Lower leg skin (tissue), 4 donors: ENCODE measurements at regions not wholly inside any gene's neighbourhood (a gene's known extent, or its start where the extent isn't known, plus 50 kb on each side); places are given as distances from the start of the nearest gene placed in this dataset.

Experiments
- DNase-seq, 2 donors: peaks; one replicate each; pipeline ENCODE4 v3.0.0-alpha.2; 2019; ENCODE audit warnings: low spot score in 2 of 2
- H3K4me3 ChIP-seq: fragments of 200-600 bp; sonication (generic); 2 replicates; pipeline ENCODE4 v1.5.1; 2017; ENCODE audit warnings: mild to moderate bottlenecking, low read depth; ENCODE audit not compliant: poor library complexity, severe bottlenecking
- POLR2A ChIP-seq, 2 donors: fragments of 450-650 bp; IDR thresholded peaks; one replicate each; pipeline ENCODE4 v1.6.1; 2016 to 2017; ENCODE audit warnings: antibody characterized with exemption in 2 of 2, mild to moderate bottlenecking in 1 of 2, moderate library complexity in 1 of 2
- WGBS, 2 donors: methylation state at CpG; one replicate each; pipeline ENCODE4 v1.1.5; 2018; 5-methylcytosine and 5-hydroxymethylcytosine counted together
- intact Hi-C: fragments of 100-400 bp; cut with DNase I; formaldehyde crosslinking; loops from one replicate; pipeline ENCODE4 v1.15.0; 2023; ENCODE audit warnings: low total_unique reads
- TF ChIP-seq, protein P1 (sequence below), 3 donors: fragments of 450-650 bp; IDR thresholded peaks; one replicate each; pipeline ENCODE4 v1.5.1; 2016; ENCODE audit warnings: antibody characterized with exemption in 3 of 3, mild to moderate bottlenecking in 3 of 3, moderate library complexity in 2 of 3

DNA sequence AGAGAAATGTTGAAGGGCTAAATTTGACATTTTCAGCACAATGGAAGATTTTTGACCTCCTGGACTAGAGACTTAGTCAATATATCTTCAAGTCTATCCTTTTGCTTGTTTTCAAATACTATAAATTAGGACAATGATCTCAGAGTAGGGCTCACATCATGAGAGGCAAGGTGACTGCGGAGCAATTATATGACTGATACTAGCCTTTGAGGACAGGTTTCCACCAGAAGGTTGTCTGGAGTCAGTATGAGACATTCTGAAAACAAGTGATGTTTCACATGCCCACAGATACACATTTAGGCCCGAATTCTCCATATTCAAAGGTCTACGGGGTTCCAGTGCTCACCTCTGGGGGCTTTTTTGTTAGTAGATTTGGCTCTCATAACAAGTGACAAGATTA, 142.3 kb upstream of the SAMSN1 start:
- WGBS, 2 donors, result 93 to 94% methylated on average over 3 of the region's 3 CpGs
- H3K4me3 ChIP-seq, result no peak overlapping the region
- intact Hi-C loops, result no loop called here
- DNase-seq, result no peak
- TF ChIP-seq POLR2A (IDR thresholded peaks at IDR 0.05), result no peak
- TF ChIP-seq, protein P1, sequence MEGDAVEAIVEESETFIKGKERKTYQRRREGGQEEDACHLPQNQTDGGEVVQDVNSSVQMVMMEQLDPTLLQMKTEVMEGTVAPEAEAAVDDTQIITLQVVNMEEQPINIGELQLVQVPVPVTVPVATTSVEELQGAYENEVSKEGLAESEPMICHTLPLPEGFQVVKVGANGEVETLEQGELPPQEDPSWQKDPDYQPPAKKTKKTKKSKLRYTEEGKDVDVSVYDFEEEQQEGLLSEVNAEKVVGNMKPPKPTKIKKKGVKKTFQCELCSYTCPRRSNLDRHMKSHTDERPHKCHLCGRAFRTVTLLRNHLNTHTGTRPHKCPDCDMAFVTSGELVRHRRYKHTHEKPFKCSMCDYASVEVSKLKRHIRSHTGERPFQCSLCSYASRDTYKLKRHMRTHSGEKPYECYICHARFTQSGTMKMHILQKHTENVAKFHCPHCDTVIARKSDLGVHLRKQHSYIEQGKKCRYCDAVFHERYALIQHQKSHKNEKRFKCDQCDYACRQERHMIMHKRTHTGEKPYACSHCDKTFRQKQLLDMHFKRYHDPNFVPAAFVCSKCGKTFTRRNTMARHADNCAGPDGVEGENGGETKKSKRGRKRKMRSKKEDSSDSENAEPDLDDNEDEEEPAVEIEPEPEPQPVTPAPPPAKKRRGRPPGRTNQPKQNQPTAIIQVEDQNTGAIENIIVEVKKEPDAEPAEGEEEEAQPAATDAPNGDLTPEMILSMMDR (IDR thresholded peaks at IDR 0.05), result no peak

DNA sequence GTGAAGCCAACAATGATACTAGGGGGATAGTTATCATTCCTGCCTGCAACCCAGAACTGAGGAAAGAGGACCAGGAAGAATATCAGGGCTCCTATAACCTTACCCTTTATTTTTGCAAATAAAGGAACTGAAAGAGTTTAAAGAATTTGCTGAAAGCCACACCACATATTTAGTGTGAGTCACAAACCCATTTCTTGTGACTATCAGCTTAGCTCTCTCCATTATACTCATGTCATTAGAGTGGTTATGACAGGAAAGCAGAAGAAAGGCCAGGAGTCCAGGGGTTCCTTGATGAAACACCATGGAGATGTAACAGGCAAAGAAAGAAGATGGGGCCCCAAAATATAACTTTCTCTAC, 141.1 kb upstream of the SAMSN1 start:
- no peak for TF ChIP-seq POLR2A (IDR thresholded peaks at IDR 0.05)
- TF ChIP-seq, protein P1 (IDR thresholded peaks at IDR 0.05), result no peak
- no peak for DNase-seq
- intact Hi-C loops, result no loop called here
- no peak overlapping the region for H3K4me3 ChIP-seq

DNA sequence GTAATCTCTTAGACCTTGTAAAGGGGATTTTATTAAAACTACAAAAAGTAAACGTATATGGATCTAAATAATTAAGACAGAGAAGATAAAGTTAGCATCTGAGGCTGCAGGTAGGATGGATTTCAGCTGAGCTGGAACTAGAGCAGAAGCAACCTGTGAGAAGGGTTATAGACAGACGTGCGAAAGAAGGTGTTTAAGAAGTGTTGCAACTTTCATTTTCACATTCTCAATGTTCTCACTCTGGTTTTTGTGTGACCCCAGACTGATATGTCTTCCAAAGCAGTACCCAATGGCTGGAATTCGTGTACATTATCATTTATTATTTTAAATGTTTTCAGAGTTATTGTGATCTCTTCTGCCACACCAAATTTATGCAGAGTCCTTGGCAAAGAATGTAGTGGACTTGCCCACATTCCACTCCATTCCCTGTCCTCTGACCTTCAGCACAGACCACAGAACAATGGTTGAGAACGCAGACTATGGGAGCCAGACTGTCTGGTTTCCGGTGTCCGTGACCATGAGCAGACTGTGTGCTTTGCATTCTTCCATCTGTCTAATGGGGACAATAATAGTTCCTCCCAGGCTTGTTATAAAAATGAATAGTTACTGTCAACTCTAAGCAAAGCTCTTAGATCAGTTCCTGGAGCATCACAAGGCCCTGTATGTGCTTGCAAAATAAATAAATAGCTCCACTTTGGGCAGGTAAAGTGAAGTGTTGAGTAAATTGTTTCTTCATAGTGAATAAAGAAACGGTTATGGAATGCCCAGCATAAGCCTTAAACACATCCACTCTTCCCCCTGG, 140.6 kb upstream of the SAMSN1 start:
- no peak overlapping the region for H3K4me3 ChIP-seq
- TF ChIP-seq, protein P1 (IDR thresholded peaks at IDR 0.05), result no peak
- TF ChIP-seq POLR2A (IDR thresholded peaks at IDR 0.05), result no peak
- DNase-seq, result no peak
- intact Hi-C loops, result no loop called here
- WGBS, 2 donors, result 79% methylated on average over 8 of the region's 8 CpGs

DNA sequence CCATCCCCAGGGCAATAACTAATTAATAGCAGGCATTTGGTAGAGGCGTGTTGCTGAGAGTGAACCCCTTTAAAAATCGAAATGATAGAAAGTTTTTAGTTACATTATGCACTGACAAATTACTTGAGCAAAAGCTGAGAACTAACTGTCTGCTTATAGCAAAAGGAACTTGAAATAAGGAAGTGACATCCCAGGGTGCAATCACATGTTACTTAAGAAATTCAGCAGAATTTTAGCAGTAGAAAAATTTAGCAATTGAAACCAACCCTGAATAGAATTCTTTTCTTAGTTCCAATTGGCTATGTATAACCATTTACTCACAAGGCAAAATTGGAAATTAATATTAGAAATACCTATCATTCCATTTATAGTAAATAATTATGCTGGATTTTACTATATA, 139.5 kb upstream of the SAMSN1 start:
- intact Hi-C loops, result no loop called here
- TF ChIP-seq, protein P1 (IDR thresholded peaks at IDR 0.05), result no peak
- TF ChIP-seq POLR2A (IDR thresholded peaks at IDR 0.05), result no peak
- no peak overlapping the region for H3K4me3 ChIP-seq
- no peak for DNase-seq
- WGBS, 2 donors, result 23 to 30% methylated on average over 2 of the region's 2 CpGs

DNA sequence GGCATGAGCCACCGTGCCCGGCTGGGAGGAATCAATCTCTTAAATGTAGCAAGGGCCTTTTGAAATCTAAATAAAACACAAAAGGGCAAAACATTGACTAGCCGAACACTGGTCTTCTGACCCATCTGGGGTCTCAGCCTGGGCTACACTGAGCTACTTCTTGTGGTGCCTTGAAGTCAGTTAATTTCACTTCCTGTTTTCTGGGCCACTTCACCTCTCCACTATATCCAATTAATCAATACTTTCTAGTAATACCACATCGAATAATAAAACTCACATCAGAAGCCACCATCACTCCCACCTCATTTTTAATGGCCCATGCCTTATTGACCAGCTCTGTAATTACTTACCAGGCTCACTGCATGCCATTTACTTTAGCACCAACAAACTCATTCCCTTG, 138.0 kb upstream of the SAMSN1 start:
- no peak overlapping the region for H3K4me3 ChIP-seq
- WGBS, 2 donors, result 91 to 96% methylated on average over 4 of the region's 4 CpGs
- intact Hi-C loops, result no loop called here
- no peak for DNase-seq
- no peak for TF ChIP-seq POLR2A (IDR thresholded peaks at IDR 0.05)
- TF ChIP-seq, protein P1 (IDR thresholded peaks at IDR 0.05), result no peak

DNA sequence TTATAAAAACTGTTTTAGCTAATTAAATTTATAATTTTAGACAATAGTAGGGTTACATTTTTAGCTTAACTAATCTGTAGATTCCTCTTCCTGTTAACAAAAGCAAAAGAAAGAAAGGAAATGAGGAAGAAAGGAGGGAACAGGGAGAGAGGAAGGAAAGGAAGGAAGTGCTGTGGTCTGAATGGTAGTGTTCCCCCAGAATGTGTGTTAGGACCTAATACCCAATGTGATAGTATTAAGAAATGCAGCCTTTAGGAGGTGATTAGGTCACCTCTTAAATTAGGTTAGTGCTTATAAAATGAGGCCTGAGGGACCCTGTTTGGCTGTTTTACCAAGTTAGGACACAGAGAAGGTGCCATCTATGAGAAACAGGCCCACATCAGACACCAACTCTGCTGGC, 136.9 kb upstream of the SAMSN1 start:
- TF ChIP-seq, protein P1 (IDR thresholded peaks at IDR 0.05), result no peak
- no peak for TF ChIP-seq POLR2A (IDR thresholded peaks at IDR 0.05)
- H3K4me3 ChIP-seq, result no peak overlapping the region
- no peak for DNase-seq
- intact Hi-C loops, result no loop called here
